HG02870 (cell line): ENCODE measurements at regions not wholly inside any gene's neighbourhood (a gene's known extent, or its start where the extent isn't known, plus 50 kb on each side); places are given as distances from the start of the nearest gene placed in this dataset.
"Not testable (repeated sequence)": the region's sequence is repeated elsewhere in the genome, so short reads cannot be mapped to it uniquely, and the experiment has no call there.

ENCODE experiments used
- ATAC-seq: cut with Tn5 transposase; IDR thresholded peaks from one replicate; pipeline ENCODE4 v1.9.1; 2021; ENCODE audit warnings: mild to moderate bottlenecking, moderate library complexity; ENCODE audit not compliant: unreplicated experiment

GRCh38 chr3:168802766-168803165, 707.0 kb upstream of the GOLIM4 start:
- no peak for ATAC-seq

- no peak for ATAC-seq
Measured at GRCh38 chr3:168801794-168802193, 706.1 kb upstream of the GOLIM4 start.

- no peak for ATAC-seq
Measured at GRCh38 chr3:168796339-168796738, 700.6 kb upstream of the GOLIM4 start.

DNA sequence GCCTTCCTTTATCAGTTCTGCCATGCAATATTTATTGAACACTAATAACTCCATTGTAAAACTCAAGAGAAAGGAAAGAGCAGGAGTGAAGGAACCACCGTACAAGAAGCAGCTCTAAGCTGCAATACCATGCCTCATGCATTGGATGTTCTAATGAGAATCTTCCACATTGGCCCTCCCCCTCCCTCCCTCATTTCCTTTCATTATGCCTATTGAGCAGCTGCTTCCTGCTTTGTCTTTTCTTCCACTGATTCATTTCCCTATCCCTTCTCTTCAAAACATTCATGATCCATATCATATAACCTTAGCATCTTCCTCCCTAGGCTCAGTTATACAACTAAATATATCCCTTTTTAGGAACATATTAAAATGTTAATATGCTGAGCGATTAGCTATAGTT, 698.7 kb upstream of the GOLIM4 start:
- no peak for ATAC-seq

DNA sequence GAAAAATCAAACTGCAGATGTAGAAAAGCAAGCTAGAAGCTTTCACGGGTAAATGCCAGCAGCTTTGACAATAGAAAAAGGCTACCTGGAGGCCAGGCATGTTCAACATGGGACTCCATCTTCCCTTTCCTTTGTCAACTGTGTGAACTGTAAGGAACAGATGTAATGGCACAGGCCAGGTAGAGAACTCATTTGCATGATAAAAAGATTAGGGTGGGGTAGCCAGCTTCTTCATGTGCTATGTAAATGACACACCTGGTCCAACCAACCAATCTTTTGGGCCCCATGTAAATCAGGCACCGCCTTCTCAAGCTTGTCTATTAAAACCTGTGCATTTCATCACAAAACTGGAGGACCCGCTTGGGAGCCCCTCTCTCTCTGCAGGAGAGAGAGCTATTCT, 686.5 kb upstream of the GOLIM4 start:
- ATAC-seq = no peak

GRCh38 chr3:168779970-168780645, 684.4 kb upstream of the GOLIM4 start:
- not testable (repeated sequence) for ATAC-seq

GRCh38 chr3:168753724-168754123, 658.0 kb upstream of the GOLIM4 start:
- ATAC-seq = no peak

DNA sequence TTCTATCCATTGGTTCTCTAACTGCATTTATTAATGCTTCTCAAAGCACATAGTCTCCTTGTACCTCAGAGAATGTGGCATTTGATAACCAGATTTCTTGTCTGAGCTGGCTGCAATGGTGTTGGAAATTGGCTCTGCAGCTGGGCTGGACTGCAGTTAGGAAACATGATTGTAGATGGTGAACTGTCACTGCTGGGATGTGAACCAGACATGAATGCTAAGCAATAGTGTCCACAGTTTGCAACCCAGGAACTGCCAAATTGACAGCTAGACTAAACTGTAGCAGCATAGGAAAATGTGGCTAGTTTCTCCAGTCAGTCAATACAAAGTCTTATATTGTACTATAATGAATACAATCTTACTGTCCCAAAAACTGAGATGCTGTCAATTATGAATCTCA, 656.6 kb upstream of the GOLIM4 start:
- ATAC-seq = no peak

DNA sequence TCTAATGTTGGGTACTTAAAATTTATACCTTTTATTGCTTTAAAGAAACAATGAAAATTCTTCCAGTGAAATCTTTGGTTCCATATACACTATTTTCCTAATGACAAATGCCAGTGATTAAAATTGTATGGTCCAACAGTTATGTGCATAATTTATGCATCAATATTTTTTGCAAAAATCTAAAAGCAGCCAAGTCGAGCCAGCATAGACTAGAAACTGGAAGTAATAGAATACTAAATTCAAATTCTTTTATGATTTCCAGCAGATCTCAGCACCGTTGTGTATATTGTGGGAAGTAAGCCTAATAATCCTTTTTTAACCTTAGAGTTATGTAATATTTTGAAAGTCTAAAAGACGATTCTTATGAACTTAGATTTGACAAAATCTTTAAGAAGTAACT, 652.0 kb upstream of the GOLIM4 start:
- no peak for ATAC-seq

GRCh38 chr3:168738527-168739325, 643.0 kb upstream of the GOLIM4 start:
- ATAC-seq = no peak

DNA sequence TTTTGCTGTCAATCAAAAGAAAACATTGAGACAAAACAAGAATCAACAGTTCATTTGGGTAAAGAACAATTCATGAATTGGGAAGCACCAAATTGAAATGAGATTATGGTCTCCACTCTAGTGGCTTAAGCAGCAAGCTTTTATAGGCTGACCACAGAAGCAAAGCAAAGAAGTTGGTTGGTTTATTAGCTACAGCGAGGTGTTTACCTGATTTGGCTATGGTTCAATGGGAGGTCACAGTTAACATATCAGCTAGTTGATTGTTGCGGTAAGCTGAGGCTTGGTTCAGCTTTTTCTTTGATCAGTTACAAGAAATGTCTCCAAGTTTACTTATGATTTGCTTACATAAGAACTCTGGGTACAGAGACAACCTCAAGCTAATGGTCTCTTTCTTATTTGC, 640.5 kb upstream of the GOLIM4 start:
- no peak for ATAC-seq

GRCh38 chr3:168730073-168730472, 634.3 kb upstream of the GOLIM4 start:
- ATAC-seq = no peak

DNA sequence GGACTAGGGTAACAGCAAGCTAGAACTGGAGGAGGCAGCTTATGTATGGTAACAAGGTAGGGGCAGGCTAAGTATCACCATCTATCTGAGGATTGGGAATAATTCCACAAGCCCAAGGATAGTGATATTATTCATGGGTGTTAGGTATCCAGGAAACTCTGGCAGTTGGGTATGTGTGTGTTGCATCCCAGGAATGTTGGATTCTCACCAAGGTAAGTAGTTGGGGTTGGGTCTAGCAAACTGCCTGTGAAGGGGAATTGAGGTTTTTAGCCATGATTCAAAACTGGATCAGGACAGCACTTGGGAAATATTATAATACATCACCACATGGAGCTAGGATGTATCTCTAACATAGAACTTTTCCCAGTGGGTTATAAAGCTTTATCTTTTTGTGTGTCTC, 626.4 kb upstream of the GOLIM4 start:
- ATAC-seq = no peak

- ATAC-seq = peak; percentile 96
Measured at GRCh38 chr3:168714609-168715240, 619.0 kb upstream of the GOLIM4 start.

DNA sequence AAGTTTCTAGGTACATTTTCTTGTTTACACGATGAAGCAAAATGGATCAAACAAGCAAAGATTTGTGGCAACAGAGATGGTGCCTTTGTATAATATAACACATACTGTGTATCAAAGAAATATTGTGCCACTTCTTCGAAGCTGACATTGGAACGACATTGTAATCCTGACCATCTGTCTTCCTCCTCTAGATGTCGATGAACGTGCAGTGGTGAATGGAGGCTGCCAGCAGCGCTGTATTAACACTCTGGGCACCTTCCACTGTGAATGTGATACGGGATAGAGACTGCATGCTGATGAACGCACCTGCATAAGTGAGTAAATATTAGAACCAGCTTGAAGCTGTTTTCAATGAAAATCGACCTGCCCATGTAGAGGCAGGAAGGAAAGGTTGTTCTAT, 613.3 kb upstream of the GOLIM4 start:
- ATAC-seq = no peak

- ATAC-seq = no peak
Measured at GRCh38 chr3:168707900-168708299, 612.2 kb upstream of the GOLIM4 start.

- ATAC-seq = no peak
Measured at GRCh38 chr3:168705412-168705811, 609.7 kb upstream of the GOLIM4 start.

DNA sequence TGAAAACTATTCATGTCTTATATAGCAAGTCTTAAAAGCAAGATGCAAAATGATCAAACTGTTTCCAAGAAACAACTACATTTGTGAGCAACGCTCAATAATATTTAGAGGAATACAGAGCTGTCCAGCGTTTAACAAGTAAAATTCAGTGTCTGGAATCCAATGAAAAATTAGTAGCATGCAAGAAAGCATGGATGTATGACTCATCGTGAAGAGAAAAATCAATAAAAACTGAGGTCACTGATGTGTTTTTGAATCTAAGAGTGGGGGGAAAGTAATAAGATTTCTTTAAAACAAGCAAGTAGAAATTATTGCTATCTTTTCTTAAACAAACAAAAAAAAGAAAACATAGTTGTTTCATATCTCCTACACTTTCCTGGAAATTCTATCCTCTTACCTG, 600.3 kb upstream of the GOLIM4 start:
- no peak for ATAC-seq

DNA sequence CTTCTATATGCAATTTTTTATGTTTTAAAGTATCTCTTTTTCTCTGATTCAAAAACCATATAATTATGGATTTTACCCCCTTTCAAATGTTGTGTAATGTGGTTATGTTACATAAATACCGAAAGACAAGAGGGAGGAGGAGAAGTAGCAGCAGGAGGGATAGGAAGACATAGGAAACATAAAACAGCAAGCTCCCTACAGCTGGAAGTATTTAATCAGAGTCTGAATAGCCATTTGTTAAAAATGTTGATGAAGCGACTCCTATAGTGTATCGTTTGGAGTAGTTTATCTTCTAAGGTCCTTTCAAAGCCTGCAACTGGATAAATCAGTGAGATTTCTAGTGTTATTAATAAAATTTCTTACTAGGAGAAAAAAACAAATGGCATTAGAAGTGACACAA, 598.1 kb upstream of the GOLIM4 start:
- ATAC-seq = no peak

GRCh38 chr3:168688267-168688666, 592.5 kb upstream of the GOLIM4 start:
- no peak for ATAC-seq

DNA sequence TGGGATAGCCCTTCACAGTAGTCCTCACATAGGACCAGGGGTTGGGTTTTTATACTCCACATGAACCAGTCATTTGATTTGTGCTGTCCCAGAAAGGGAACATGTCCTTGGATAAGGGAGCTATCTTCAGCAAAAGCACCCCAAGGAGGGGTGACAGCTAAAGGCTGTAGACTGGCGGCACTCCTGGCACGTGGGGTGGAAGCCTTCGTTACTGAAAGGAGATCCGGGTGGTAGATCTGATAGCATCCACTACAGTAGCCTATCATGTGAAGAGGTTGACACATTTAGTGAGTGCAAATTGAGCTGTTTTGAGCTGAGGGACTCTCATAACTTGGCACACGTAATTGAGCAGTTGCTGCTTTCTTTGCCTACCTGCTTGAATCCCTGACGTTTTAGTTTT, 588.8 kb upstream of the GOLIM4 start:
- no peak for ATAC-seq

DNA sequence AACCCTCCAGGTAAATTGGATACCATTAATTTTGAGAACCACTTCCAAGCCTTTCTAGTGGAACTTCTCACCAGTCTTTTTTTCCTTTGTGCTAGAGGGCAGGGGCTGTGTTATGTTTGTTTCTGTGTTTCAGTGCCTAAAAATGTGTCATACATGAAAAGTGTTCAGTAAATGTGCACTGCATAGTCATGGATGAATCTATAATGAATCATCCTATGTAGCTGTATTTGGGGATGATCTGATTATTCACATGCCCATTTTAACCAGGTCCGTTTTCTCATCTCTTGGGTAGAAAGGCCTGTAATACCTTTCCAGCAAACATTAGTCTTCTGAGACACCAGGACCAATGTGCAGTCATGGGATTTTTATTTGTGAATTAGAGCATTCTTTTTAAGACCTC, 583.0 kb upstream of the GOLIM4 start:
- no peak for ATAC-seq
